D341Med (cell line): ENCODE measurements at regions not wholly inside any gene's neighbourhood (a gene's known extent, or its start where the extent isn't known, plus 50 kb on each side); places are given as distances from the start of the nearest gene placed in this dataset.

Source experiments
- DNase-seq: peaks from one replicate; pipeline ENCODE4 v3.0.0; 2012; ENCODE audit warnings: low spot score

GRCh38 chr2:49490710-49491109 is 336.4 kb upstream of the FSHR start:
- peak; percentile 70 for DNase-seq

- DNase-seq = no peak
These were observed 332.8 kb upstream of the FSHR start for GRCh38 chr2:49487139-49487538.

GRCh38 chr2:49480520-49480919 is 326.2 kb upstream of the FSHR start:
- DNase-seq = no peak

GRCh38 chr2:49465157-49465831 is 311.0 kb upstream of the FSHR start:
- DNase-seq = no peak

- no peak for DNase-seq
These were observed 305.1 kb upstream of the FSHR start for GRCh38 chr2:49459314-49459993.

- peak; percentile 36 for DNase-seq
These were observed 289.7 kb upstream of the FSHR start for GRCh38 chr2:49444005-49444404.

- DNase-seq = no peak
These were observed 272.7 kb upstream of the FSHR start for GRCh38 chr2:49426996-49427395.

GRCh38 chr2:49416252-49416651 is 261.9 kb upstream of the FSHR start:
- no peak for DNase-seq

- no peak for DNase-seq
These were observed 249.8 kb upstream of the FSHR start for GRCh38 chr2:49404108-49404507.

- DNase-seq = no peak
These were observed 249.3 kb upstream of the FSHR start for GRCh38 chr2:49403637-49404036.

- DNase-seq = no peak
These were observed 225.1 kb upstream of the FSHR start for GRCh38 chr2:49379406-49379805.

GRCh38 chr2:49371128-49371701 is 216.9 kb upstream of the FSHR start:
- DNase-seq = no peak

GRCh38 chr2:49369650-49370049 is 215.3 kb upstream of the FSHR start:
- DNase-seq = no peak

- DNase-seq = no peak
These were observed 214.8 kb upstream of the FSHR start for GRCh38 chr2:49369101-49369500.

GRCh38 chr2:49367003-49367402 is 212.7 kb upstream of the FSHR start:
- no peak for DNase-seq

GRCh38 chr2:49360407-49360767 is 206.1 kb upstream of the FSHR start:
- DNase-seq = no peak

GRCh38 chr2:49359721-49360406 is 205.5 kb upstream of the FSHR start:
- DNase-seq = no peak

GRCh38 chr2:49355611-49356010 is 201.3 kb upstream of the FSHR start:
- no peak for DNase-seq

GRCh38 chr2:49351560-49351959 is 197.2 kb upstream of the FSHR start:
- no peak for DNase-seq

- DNase-seq = no peak
These were observed 189.3 kb upstream of the FSHR start for GRCh38 chr2:49343638-49344037.

- DNase-seq = no peak
These were observed 187.8 kb upstream of the FSHR start for GRCh38 chr2:49342156-49342555.

- no peak for DNase-seq
These were observed 181.2 kb upstream of the FSHR start for GRCh38 chr2:49335546-49335945.

- no peak for DNase-seq
These were observed 178.1 kb upstream of the FSHR start for GRCh38 chr2:49332415-49332814.
